Fibroblast of lung (primary cell): ENCODE measurements at regions not wholly inside any gene's neighbourhood (a gene's known extent, or its start where the extent isn't known, plus 50 kb on each side); places are given as distances from the start of the nearest gene placed in this dataset.
A peak's percentile ranks its signal among the peaks of the same experiment; 100 is the strongest.

Experiments
- DNase-seq, 2 donors: peaks; one replicate each; pipeline versions ENCODE4 v3.0.0 to v3.0.0-alpha.2; 2010; ENCODE audit warnings: low read depth in 2 of 2
- H2AFZ ChIP-seq: 2 replicates; pipeline ENCODE4 v1.5.1; 2012; ENCODE audit warnings: low read length, control low read depth, inconsistent platforms
- H3K27ac ChIP-seq: 2 replicates; pipeline ENCODE4 v1.5.1; 2011; ENCODE audit warnings: low read length, control low read depth; ENCODE audit not compliant: insufficient read depth
- H3K27me3 ChIP-seq: 2 replicates; pipeline ENCODE4 v1.5.1; 2011; ENCODE audit warnings: mild to moderate bottlenecking, low read length; ENCODE audit not compliant: control insufficient read depth, insufficient read depth
- H3K36me3 ChIP-seq: 2 replicates; pipeline ENCODE4 v1.5.1; 2011; ENCODE audit warnings: low read length; ENCODE audit not compliant: control insufficient read depth, insufficient read depth
- H3K4me1 ChIP-seq: 2 replicates; pipeline ENCODE4 v1.5.1; 2011; ENCODE audit warnings: low read length; ENCODE audit not compliant: control insufficient read depth, insufficient read depth; ENCODE audit errors: extremely low read depth
- H3K4me2 ChIP-seq: 2 replicates; pipeline ENCODE4 v1.5.1; 2011; ENCODE audit warnings: low read length, control low read depth; ENCODE audit not compliant: insufficient read depth; ENCODE audit errors: extremely low read depth
- H3K4me3 ChIP-seq, 4 experiments: fragments of 200-600 bp in 1 of 4; sonication (generic) in 1 of 4; replicated peaks in 1 of 4; 2 replicates each; pipeline ENCODE4 v1.5.1; 2011 to 2016; ENCODE audit warnings: low read length in 4 of 4, low read depth in 3 of 4, mild to moderate bottlenecking in 3 of 4, control low read depth in 2 of 4, inconsistent platforms in 1 of 4, mixed read lengths in 1 of 4; ENCODE audit not compliant: insufficient read depth in 1 of 4; ENCODE audit errors: control extremely low read depth in 1 of 4
- H3K79me2 ChIP-seq: 2 replicates; pipeline ENCODE4 v1.5.1; 2012; ENCODE audit warnings: mild to moderate bottlenecking, low read length, inconsistent platforms; ENCODE audit not compliant: control insufficient read depth, insufficient read depth
- H3K9ac ChIP-seq: 2 replicates; pipeline ENCODE4 v1.5.1; 2011; ENCODE audit warnings: mild to moderate bottlenecking, low read length, control low read depth; ENCODE audit not compliant: insufficient read depth
- H3K9me3 ChIP-seq: 2 replicates; pipeline ENCODE4 v1.5.1; 2012; ENCODE audit warnings: low read depth, low read length; ENCODE audit not compliant: control insufficient read depth, insufficient read depth
- H4K20me1 ChIP-seq: 2 replicates; pipeline ENCODE4 v1.5.1; 2011; ENCODE audit warnings: low read length; ENCODE audit not compliant: control insufficient read depth, insufficient read depth; ENCODE audit errors: extremely low read depth
- EZH2 ChIP-seq: IDR thresholded peaks from 2 replicates; pipeline ENCODE4 v1.5.1; 2012; ENCODE audit warnings: low read length, control low read depth, mild to moderate bottlenecking; ENCODE audit errors: missing control alignments
- TF ChIP-seq, protein P1 (sequence below), 2 donors: IDR thresholded peaks in 1 of 2; conservative IDR thresholded peaks in 1 of 2; 1 replicate in 1 of 2; 2 replicates in 1 of 2; pipeline ENCODE4 v1.5.1; 2011 to 2012; ENCODE audit warnings: low read length in 2 of 2, control low read depth in 1 of 2, inconsistent platforms in 1 of 2, low read depth in 1 of 2, mild to moderate bottlenecking in 1 of 2

DNA sequence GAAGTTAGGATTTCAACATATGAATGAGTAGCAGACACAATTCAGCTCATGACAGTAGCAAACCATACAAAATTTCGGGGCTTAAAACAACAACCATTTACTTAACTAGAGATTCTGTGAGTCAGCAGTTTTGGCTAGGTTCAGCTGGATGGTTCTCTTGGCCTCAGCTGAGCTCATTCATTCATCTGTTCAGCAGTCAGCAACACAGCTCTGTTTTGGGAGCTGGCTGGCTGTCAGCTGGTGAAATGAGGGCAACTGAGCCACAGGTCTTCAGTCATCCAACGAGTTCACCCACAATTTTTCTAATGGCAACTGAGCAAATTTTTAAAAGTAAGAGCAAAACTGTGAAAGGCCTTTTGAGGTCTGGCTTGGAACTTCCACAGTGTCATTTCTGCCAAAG lies 2005.1 kb upstream of the AGA start:
- DNase-seq: peak; percentile 50 to 85
- no peak overlapping the region for H3K4me3 ChIP-seq

DNA sequence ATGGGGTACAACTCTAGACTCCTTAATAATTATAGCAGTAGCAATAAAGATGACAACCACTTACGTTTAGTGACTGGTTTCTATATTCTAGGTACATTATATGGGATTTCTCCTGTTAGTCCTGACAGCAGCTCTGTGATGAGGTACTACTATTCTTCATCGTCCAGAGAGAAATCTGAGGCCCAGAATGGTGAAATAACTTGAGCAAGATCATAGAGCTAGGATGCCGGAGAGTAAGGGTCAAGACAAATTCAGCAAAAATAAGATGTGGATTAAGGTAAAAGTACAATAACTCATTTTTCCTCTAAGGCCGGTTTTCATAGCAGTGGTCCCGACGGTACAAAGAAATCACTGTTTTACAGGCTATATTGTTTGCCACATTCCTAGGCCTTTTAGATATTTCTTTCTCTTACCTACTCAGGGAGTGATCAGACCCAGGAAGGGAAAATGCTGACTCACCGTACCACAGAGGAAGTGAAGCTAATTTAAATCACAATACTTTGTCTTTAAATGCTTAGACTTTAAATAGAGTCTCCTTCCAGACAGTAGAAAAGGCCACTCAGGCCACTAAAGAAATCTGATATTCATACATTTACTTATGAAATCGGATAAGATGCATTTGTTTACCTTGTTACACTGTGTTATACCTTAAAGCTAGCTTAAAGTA lies 2023.0 kb upstream of the AGA start:
- no peaks in the 10 kb centered on the region for H3K4me1 ChIP-seq
- no peaks in the 10 kb centered on the region for H4K20me1 ChIP-seq
- H3K27me3 ChIP-seq: no peaks in the 10 kb centered on the region
- DNase-seq: peak; percentile 23 to 78
- no peak overlapping the region for H3K9ac ChIP-seq
- no peaks in the 10 kb centered on the region for H3K36me3 ChIP-seq
- H3K4me2 ChIP-seq: no peak overlapping the region
- H3K27ac ChIP-seq: no peak overlapping the region
- no peaks in the 10 kb centered on the region for H3K79me2 ChIP-seq
- TF ChIP-seq EZH2: no peak
- TF ChIP-seq, protein P1, sequence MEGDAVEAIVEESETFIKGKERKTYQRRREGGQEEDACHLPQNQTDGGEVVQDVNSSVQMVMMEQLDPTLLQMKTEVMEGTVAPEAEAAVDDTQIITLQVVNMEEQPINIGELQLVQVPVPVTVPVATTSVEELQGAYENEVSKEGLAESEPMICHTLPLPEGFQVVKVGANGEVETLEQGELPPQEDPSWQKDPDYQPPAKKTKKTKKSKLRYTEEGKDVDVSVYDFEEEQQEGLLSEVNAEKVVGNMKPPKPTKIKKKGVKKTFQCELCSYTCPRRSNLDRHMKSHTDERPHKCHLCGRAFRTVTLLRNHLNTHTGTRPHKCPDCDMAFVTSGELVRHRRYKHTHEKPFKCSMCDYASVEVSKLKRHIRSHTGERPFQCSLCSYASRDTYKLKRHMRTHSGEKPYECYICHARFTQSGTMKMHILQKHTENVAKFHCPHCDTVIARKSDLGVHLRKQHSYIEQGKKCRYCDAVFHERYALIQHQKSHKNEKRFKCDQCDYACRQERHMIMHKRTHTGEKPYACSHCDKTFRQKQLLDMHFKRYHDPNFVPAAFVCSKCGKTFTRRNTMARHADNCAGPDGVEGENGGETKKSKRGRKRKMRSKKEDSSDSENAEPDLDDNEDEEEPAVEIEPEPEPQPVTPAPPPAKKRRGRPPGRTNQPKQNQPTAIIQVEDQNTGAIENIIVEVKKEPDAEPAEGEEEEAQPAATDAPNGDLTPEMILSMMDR (conservative IDR thresholded peaks at IDR 0.05 in 1 of 2, IDR thresholded peaks at IDR 0.05 in 1 of 2; ENCODE audit: low read depth in 1 of 2, low read length in 2 of 2): no peak
- no peak overlapping the region for H3K4me3 ChIP-seq
- H3K9me3 ChIP-seq: no peaks in the 10 kb centered on the region
- H2AFZ ChIP-seq: no peak overlapping the region

More for the DNA sequence above, 2005.1 kb upstream of the AGA start:
- Histone ChIP-seq H3K79me2 (no peaks in the 10 kb centered on the region), H3K4me2 (no peak overlapping the region), H3K27me3 (no peaks in the 10 kb centered on the region), H2AFZ (no peak overlapping the region), H3K9me3 (no peaks in the 10 kb centered on the region), H3K4me1 (no peaks in the 10 kb centered on the region), H4K20me1 (no peaks in the 10 kb centered on the region), H3K27ac (no peak overlapping the region), H3K36me3 (no peaks in the 10 kb centered on the region), H3K9ac (no peak overlapping the region)
- TF ChIP-seq EZH2: no peak
- TF ChIP-seq, protein P1 (conservative IDR thresholded peaks at IDR 0.05 in 1 of 2, IDR thresholded peaks at IDR 0.05 in 1 of 2; ENCODE audit: low read depth in 1 of 2, low read length in 2 of 2): no peak

DNA sequence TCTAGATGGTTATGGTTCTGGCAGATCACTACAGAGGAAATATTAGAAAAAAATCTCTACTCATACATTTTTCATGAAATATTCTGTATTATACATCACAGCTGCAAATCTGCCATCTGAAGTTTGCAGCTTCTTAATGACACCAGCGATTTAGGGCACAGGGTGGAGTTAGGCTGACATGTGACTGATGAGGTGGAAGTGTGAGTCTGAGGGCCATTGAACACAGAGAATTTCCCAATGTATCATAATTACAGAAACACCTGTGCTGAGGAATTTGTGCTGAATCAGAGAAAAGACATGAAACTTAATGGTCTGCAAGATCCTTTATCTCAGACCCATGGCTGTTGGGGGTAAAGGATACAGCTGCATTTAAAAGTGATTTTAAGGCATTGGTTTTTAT lies 2025.6 kb upstream of the AGA start:
- H2AFZ ChIP-seq: no peak overlapping the region
- no peaks in the 10 kb centered on the region for H3K4me1 ChIP-seq
- H3K79me2 ChIP-seq: no peaks in the 10 kb centered on the region
- H3K4me3 ChIP-seq: no peak overlapping the region
- no peak overlapping the region for H3K27ac ChIP-seq
- no peaks in the 10 kb centered on the region for H3K9me3 ChIP-seq
- TF ChIP-seq, protein P1 (conservative IDR thresholded peaks at IDR 0.05 in 1 of 2, IDR thresholded peaks at IDR 0.05 in 1 of 2; ENCODE audit: low read depth in 1 of 2, low read length in 2 of 2): no peak
- TF ChIP-seq EZH2: no peak
- H3K4me2 ChIP-seq: no peak overlapping the region
- DNase-seq: peak in 1 of 2 donors; percentile 1
- H3K27me3 ChIP-seq: no peaks in the 10 kb centered on the region
- H3K36me3 ChIP-seq: no peaks in the 10 kb centered on the region
- H3K9ac ChIP-seq: no peak overlapping the region
- no peaks in the 10 kb centered on the region for H4K20me1 ChIP-seq
